ENCODE measurements at regions not wholly inside any gene's neighbourhood (a gene's known extent, or its start where the extent isn't known, plus 50 kb on each side); places are given as distances from the start of the nearest gene placed in this dataset.
A peak's percentile ranks its signal among the peaks of the same experiment; 100 is the strongest.
"Not testable (repeated sequence)": the region's sequence is repeated elsewhere in the genome, so short reads cannot be mapped to it uniquely, and the experiment has no call there.

- DNase-seq (ENCODE audit: insufficient read length, low spot score) (no peak), FAIRE-seq (no peak)
- TF ChIP-seq PAX5 (IDR thresholded peaks at IDR 0.05; ENCODE audit: insufficient read depth, low read length, severe bottlenecking): no peak
- TF ChIP-seq TAF1 (IDR thresholded peaks at IDR 0.05; ENCODE audit: low read depth, low read length): no peak
- TF ChIP-seq POLR2A (IDR thresholded peaks at IDR 0.05; ENCODE audit: low read depth, low read length): no peak
- TF ChIP-seq SPI1 (IDR thresholded peaks at IDR 0.05; ENCODE audit: low read depth, low read length): no peak
- TF ChIP-seq POLR2AphosphoS5 (IDR thresholded peaks at IDR 0.05; ENCODE audit: low read depth, low read length): no peak
- TF ChIP-seq POU2F2 (IDR thresholded peaks at IDR 0.05; ENCODE audit: low read depth, low read length): no peak
Measured at GRCh38 chr1:235059221-235059620, 69.4 kb downstream of the TOMM20 start.

GRCh38 chr1:235058695-235059094 lies 69.9 kb downstream of the TOMM20 start:
- TF ChIP-seq POU2F2 (IDR thresholded peaks at IDR 0.05; ENCODE audit: low read depth, low read length): no peak
- no peak for TF ChIP-seq POLR2AphosphoS5 (IDR thresholded peaks at IDR 0.05; ENCODE audit: low read depth, low read length)
- no peak for TF ChIP-seq POLR2A (IDR thresholded peaks at IDR 0.05; ENCODE audit: low read depth, low read length)
- no peak for TF ChIP-seq TAF1 (IDR thresholded peaks at IDR 0.05; ENCODE audit: low read depth, low read length)
- no peak for TF ChIP-seq PAX5 (IDR thresholded peaks at IDR 0.05; ENCODE audit: insufficient read depth, low read length, severe bottlenecking)
- FAIRE-seq: no peak
- no peak for DNase-seq (ENCODE audit: insufficient read length, low spot score)

DNA sequence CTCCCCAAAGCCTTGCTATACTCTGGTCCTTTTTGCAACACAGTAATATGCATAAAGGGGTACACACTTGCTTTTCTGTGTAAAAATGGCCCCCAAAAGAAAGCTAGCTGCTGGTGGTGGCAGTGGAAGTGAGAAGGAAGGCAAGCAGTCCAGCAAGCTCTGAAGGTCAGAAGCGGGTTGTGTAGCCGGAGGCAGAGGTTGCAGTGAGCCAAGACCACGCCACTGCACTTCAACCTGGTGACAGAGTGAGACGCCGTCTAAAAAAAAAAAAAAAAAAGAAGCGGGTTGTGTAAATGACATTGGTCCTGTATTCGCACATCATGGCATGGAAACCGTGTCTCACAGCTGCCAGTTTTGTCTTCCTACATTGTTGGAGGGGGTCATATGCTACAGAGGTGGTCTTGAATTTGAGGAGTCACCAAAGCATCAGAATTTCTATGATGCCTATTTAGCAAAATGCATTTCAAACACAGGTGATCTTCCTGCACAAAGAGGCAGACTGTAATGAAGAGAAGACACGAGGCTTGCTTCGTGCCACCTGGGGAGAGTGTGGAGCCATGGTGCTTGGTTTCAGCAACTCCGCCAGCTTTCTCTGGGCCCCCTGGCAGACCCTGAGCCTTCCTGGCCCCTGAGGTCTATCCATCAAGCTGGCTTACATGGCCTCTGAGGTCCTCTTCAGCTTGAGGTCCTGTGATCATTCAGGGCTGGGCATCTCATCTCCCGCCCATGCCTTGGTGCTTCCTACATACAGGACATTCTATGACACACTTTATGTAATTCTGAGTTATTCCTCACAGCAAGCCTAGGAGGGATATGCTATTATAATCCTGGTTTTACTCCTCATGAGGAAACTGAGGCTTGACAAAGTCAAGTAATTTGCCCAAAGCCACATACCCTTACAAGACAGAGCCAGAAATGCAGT lies 71.0 kb downstream of the TOMM20 start:
- TF ChIP-seq POLR2AphosphoS5 (IDR thresholded peaks at IDR 0.05; ENCODE audit: low read depth, low read length) (no peak), POLR2A (IDR thresholded peaks at IDR 0.05; ENCODE audit: low read depth, low read length) (no peak), SPI1 (IDR thresholded peaks at IDR 0.05; ENCODE audit: low read depth, low read length) (no peak), TAF1 (IDR thresholded peaks at IDR 0.05; ENCODE audit: low read depth, low read length) (no peak), POU2F2 (IDR thresholded peaks at IDR 0.05; ENCODE audit: low read depth, low read length) (no peak), PAX5 (IDR thresholded peaks at IDR 0.05; ENCODE audit: insufficient read depth, low read length, severe bottlenecking) (no peak)
- FAIRE-seq: no peak
- DNase-seq (ENCODE audit: insufficient read length, low spot score): no peak

DNA sequence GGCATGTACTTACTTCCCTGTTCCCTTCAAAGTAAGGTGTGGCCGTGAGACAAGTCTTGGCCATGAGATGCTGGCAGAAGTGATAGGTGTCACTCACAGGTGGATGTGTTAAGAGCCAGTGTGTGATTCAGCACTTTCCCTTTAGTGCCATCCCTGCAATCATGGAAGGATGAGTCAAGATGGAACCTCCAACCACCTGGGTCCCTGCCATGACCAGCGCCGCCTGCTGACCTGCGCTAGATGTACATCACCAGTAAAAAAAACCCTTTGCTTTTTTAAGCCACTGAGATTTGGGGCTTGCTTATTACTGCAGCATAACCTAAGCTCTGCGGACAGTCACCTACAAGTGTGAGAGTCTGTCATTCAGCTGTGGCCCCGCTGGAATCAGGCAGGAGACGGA lies 71.7 kb downstream of the TOMM20 start:
- no peak for DNase-seq (ENCODE audit: insufficient read length, low spot score)
- no peak for FAIRE-seq
- no peak for TF ChIP-seq SPI1 (IDR thresholded peaks at IDR 0.05; ENCODE audit: low read depth, low read length)
- no peak for TF ChIP-seq PAX5 (IDR thresholded peaks at IDR 0.05; ENCODE audit: insufficient read depth, low read length, severe bottlenecking)
- no peak for TF ChIP-seq TAF1 (IDR thresholded peaks at IDR 0.05; ENCODE audit: low read depth, low read length)
- TF ChIP-seq POLR2AphosphoS5 (IDR thresholded peaks at IDR 0.05; ENCODE audit: low read depth, low read length): no peak
- TF ChIP-seq POLR2A (IDR thresholded peaks at IDR 0.05; ENCODE audit: low read depth, low read length): no peak
- TF ChIP-seq POU2F2 (IDR thresholded peaks at IDR 0.05; ENCODE audit: low read depth, low read length): no peak

DNA sequence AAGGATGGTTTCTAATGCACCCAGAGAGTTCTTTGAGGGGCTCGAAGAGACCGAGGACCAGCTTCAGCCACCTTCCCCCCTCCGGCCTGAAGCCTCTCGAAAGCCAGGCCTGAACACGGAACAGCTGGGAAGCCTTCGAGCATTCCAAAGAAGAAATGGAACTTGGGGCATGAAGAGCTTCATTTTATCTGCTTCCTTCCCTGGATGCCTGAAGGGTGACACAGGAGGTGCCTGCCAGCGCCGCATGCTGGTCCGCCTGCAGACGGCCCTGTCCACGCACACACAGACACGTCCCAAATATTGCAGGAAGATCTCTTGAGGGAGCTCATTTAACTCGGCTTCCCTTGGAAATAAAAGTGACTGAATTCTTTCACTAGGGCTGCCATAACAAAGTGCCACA lies 73.7 kb downstream of the TOMM20 start:
- DNase-seq (ENCODE audit: insufficient read length, low spot score) (no peak), FAIRE-seq (no peak)
- TF ChIP-seq POLR2A (IDR thresholded peaks at IDR 0.05; ENCODE audit: low read depth, low read length) (no peak), POLR2AphosphoS5 (IDR thresholded peaks at IDR 0.05; ENCODE audit: low read depth, low read length) (no peak), POU2F2 (IDR thresholded peaks at IDR 0.05; ENCODE audit: low read depth, low read length) (no peak), PAX5 (IDR thresholded peaks at IDR 0.05; ENCODE audit: insufficient read depth, low read length, severe bottlenecking) (no peak), TAF1 (IDR thresholded peaks at IDR 0.05; ENCODE audit: low read depth, low read length) (no peak), SPI1 (IDR thresholded peaks at IDR 0.05; ENCODE audit: low read depth, low read length) (no peak)

- FAIRE-seq (no peak), DNase-seq (ENCODE audit: insufficient read length, low spot score) (no peak)
- TF ChIP-seq POLR2A (IDR thresholded peaks at IDR 0.05; ENCODE audit: low read depth, low read length): no peak
- TF ChIP-seq POLR2AphosphoS5 (IDR thresholded peaks at IDR 0.05; ENCODE audit: low read depth, low read length): no peak
- TF ChIP-seq PAX5 (IDR thresholded peaks at IDR 0.05; ENCODE audit: insufficient read depth, low read length, severe bottlenecking): no peak
- no peak for TF ChIP-seq SPI1 (IDR thresholded peaks at IDR 0.05; ENCODE audit: low read depth, low read length)
- TF ChIP-seq POU2F2 (IDR thresholded peaks at IDR 0.05; ENCODE audit: low read depth, low read length): no peak
Measured at GRCh38 chr1:235054466-235054865, 74.2 kb downstream of the TOMM20 start.

- FAIRE-seq: no peak
- TF ChIP-seq SPI1 (IDR thresholded peaks at IDR 0.05; ENCODE audit: low read depth, low read length) (peak; percentile 48; the same call in 1 of the 2 replicates), TAF1 (IDR thresholded peaks at IDR 0.05; ENCODE audit: low read depth, low read length) (no peak)
- no peak for DNase-seq (ENCODE audit: insufficient read length, low spot score)
Measured at GRCh38 chr1:235052067-235053008, 76.3 kb downstream of the TOMM20 start.

DNA sequence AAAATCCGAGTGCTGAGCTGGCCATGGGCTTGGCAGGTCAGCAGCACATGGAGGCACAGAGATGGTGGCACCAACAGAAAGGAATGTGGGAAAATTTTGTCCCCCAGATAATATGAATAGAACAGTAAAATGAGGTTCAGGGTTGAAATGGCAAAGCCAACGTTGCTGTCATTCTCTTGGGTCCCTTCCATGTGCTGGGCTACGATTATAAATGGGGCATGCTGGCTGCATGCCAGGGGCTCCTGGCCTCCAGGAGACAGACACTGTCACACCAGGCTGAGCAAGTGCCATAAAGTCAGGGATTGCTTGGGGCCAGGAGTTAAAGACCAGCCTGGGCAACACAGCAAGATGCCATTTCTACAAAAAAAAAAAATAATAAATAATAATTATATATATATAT lies 77.1 kb downstream of the TOMM20 start:
- DNase-seq (ENCODE audit: insufficient read length, low spot score): no peak

DNA sequence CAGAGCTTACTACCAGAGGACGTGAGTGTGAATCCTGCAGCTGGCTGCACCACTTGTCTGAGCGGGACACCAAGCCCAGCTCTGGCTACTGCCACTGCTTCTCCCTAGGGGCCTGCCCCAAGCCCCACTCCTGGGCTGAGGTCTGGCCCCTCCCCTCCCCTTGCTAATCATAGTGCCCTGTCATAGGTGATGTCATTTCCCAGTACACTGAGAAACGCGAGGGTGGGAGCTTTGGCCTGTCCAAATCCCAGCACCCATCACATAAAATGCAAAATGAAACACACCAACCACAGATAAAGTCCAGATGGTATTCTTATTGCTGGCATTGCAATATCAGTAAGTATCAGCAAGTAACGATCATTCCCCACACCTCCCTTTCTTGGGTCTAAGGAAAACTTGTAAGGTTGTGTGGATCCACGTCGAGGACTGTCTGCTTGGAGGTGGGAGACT lies 77.7 kb downstream of the TOMM20 start:
- no peak for DNase-seq (ENCODE audit: insufficient read length, low spot score)
- no peak for FAIRE-seq
- TF ChIP-seq POLR2A (IDR thresholded peaks at IDR 0.05; ENCODE audit: low read depth, low read length) (no peak), PAX5 (IDR thresholded peaks at IDR 0.05; ENCODE audit: insufficient read depth, low read length, severe bottlenecking) (no peak), POU2F2 (IDR thresholded peaks at IDR 0.05; ENCODE audit: low read depth, low read length) (no peak), POLR2AphosphoS5 (IDR thresholded peaks at IDR 0.05; ENCODE audit: low read depth, low read length) (no peak), SPI1 (IDR thresholded peaks at IDR 0.05; ENCODE audit: low read depth, low read length) (no peak), TAF1 (IDR thresholded peaks at IDR 0.05; ENCODE audit: low read depth, low read length) (no peak)

More for the DNA sequence above, 77.1 kb downstream of the TOMM20 start:
- no peak for FAIRE-seq
- TF ChIP-seq POLR2AphosphoS5 (IDR thresholded peaks at IDR 0.05; ENCODE audit: low read depth, low read length) (no peak), POU2F2 (IDR thresholded peaks at IDR 0.05; ENCODE audit: low read depth, low read length) (no peak), PAX5 (IDR thresholded peaks at IDR 0.05; ENCODE audit: insufficient read depth, low read length, severe bottlenecking) (no peak), SPI1 (IDR thresholded peaks at IDR 0.05; ENCODE audit: low read depth, low read length) (no peak), TAF1 (IDR thresholded peaks at IDR 0.05; ENCODE audit: low read depth, low read length) (no peak), POLR2A (IDR thresholded peaks at IDR 0.05; ENCODE audit: low read depth, low read length) (no peak)

DNA sequence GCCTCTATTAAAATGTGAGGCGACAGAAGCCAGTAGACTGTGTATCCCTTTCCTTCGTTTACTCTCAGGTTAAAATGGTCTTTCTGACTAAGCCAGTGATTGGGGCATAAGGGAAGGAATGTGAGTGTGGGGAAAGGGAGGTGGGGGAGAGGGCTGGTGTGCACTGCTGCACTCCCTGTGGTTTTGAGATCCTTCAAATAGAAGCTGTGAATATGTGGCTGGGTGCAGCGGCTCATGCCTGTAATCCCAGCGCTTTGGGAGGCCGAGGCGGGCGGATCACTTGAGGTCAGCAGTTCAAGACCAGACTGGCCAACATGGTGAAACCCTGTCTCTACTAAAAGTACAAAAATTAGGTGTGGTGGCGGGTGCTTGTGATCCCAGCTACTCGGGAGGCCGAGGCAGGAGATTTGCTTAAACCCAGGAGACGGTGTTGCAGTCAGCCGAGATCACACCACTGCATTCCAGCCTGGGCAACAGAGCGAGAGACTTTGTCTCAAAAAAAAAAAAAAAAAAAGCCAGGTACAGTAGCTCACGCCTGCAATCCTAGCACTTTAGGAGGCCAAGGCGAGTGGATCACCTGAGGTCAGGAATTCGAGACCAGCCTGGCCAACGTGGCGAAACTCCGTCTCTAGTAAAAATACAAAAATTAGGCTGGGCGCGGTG lies 78.8 kb downstream of the TOMM20 start:
- not testable (repeated sequence) for DNase-seq (ENCODE audit: insufficient read length, low spot score)
- FAIRE-seq: peak; percentile 45
